IPS DF 6.9 (cell line): ENCODE measurements at regions not wholly inside any gene's neighbourhood (a gene's known extent, or its start where the extent isn't known, plus 50 kb on each side); places are given as distances from the start of the nearest gene placed in this dataset.
"Not testable (repeated sequence)": the region's sequence is repeated elsewhere in the genome, so short reads cannot be mapped to it uniquely, and the experiment has no call there.

Source experiments
- DNase-seq: peaks from one replicate; pipeline ENCODE4 v3.0.0-alpha.2; 2013; ENCODE audit warnings: low read depth, low spot score
- H3K27ac ChIP-seq: one replicate; pipeline ENCODE4 v1.5.1; 2013; ENCODE audit warnings: low read length, control low read depth
- H3K27me3 ChIP-seq: 2 replicates; pipeline ENCODE4 v1.6.1; 2013; ENCODE audit warnings: mild to moderate bottlenecking, low read length; ENCODE audit not compliant: control insufficient read depth, insufficient read depth
- H3K36me3 ChIP-seq: 2 replicates; pipeline ENCODE4 v1.6.1; 2013; ENCODE audit warnings: low read length; ENCODE audit not compliant: control insufficient read depth, insufficient read depth
- H3K4me1 ChIP-seq: 2 replicates; pipeline ENCODE4 v1.6.1; 2013; ENCODE audit warnings: low read length; ENCODE audit not compliant: control insufficient read depth, insufficient read depth
- H3K4me3 ChIP-seq: 2 replicates; pipeline ENCODE4 v1.5.1; 2013; ENCODE audit warnings: mild to moderate bottlenecking, low read length
- H3K9me3 ChIP-seq: 2 replicates; pipeline ENCODE4 v1.6.1; 2013; ENCODE audit warnings: low read length, inconsistent platforms; ENCODE audit not compliant: control insufficient read depth, insufficient read depth
- WGBS: extraction: QIAGEN DNeasy Blood & Tissue Kit; methylation state at CpG from one replicate; pipeline ENCODE4 v1.1.7; 2013; ENCODE audit warnings: mixed read lengths, missing lambda C conversion rate; ENCODE audit not compliant: insufficient read length, insufficient coverage; 5-methylcytosine and 5-hydroxymethylcytosine counted together

DNA sequence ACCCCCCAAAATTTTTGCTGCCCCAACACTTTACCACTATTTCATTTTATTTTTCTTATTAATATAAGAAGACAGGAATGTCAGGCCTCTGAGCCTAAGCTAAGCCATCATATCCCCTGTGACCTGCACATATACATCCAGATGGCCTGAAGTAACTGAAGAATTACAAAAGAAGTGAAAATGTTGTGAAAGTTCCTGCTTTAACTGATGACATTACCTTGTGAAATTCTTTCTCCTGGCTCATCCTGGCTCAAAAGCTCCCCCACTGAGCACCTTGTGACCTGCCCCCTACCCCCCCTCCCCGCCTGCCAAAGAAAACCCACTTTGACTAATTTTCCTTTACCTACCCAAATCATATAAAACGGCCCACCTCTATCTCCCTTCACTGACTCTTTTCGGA lies 200.3 kb upstream of the FKBP1C start:
- H3K9me3 ChIP-seq, H3K4me1 ChIP-seq, H3K27ac ChIP-seq, H3K4me3 ChIP-seq, DNase-seq, H3K27me3 ChIP-seq, H3K36me3 ChIP-seq: not testable (repeated sequence)
- WGBS = no CpG with 5 or more reads among the region's 3 CpGs

DNA sequence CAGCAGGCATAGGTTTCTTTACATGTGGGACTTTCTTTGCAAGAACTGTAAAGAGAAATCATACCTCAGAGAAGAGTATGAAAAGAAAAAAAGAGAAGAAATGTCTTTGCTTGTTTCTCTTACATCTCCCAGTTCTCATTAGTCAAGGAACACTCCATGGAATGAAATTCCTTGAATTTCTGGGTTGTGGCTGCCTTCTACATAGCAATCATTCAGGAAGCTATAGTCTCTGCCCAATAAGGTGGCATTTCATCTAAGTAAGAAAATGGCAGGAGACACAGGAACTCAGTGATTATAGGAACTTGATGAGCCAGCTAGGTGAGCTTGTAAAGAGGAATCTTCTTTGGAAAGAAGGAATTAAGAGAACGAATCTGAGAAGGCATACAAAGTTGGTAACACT lies 197.0 kb upstream of the FKBP1C start:
- Histone ChIP-seq H3K36me3 (no peaks in the 10 kb centered on the region), H3K4me3 (no peak overlapping the region), H3K27me3 (no peaks in the 10 kb centered on the region), H3K9me3 (no peaks in the 10 kb centered on the region), H3K4me1 (no peaks in the 10 kb centered on the region), H3K27ac (no peak overlapping the region)
- no peak for DNase-seq
- WGBS = no CpG with 5 or more reads among the region's 1 CpG

DNA sequence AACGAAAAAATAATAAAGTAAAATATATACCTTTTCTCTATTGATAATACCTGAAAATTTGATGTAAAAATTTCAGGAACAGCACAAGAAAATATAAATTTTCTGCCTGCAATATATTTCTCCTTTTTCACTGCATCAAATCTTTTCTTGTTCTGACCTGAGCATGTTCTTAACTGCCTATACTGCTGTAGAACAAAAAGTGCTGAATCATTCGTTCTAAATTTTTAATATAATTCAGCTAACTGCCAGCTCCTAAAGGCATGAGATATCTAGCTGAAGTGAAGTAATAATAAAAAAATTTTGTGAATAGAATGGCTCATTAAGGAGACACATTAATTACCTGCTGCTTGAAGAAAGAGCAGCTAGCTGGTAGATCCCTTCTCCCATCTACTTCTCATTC lies 188.6 kb upstream of the FKBP1C start:
- Histone ChIP-seq H3K9me3 (no peaks in the 10 kb centered on the region), H3K4me3 (no peak overlapping the region), H3K36me3 (no peaks in the 10 kb centered on the region), H3K4me1 (no peaks in the 10 kb centered on the region), H3K27ac (no peak overlapping the region), H3K27me3 (no peaks in the 10 kb centered on the region)
- DNase-seq = no peak
- WGBS = no CpG with 5 or more reads among the region's 2 CpGs

DNA sequence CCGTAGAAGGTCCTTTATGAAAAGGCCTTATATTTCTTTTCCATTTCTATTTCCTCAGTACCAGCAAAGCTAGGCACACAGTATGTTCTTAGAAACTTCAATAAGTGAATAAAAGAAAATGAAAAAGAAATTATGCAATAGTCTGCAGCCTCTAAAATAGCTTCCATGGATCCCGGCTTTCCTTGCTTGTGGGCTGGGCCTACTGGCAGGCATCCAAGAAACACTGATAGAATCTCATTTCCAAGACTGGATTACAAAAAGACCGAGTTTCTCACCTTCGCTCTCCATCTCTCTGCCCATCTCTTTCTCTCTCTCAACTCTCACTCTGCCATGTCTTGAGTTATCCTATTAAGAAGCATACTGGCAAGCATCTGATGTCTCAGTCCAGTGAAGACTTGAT lies 187.5 kb upstream of the FKBP1C start:
- no peaks in the 10 kb centered on the region for H3K4me1 ChIP-seq
- H3K9me3 ChIP-seq = no peaks in the 10 kb centered on the region
- H3K27me3 ChIP-seq = no peaks in the 10 kb centered on the region
- H3K27ac ChIP-seq = no peak overlapping the region
- H3K4me3 ChIP-seq = no peak overlapping the region
- H3K36me3 ChIP-seq = no peaks in the 10 kb centered on the region
- no CpG with 5 or more reads among the region's 4 CpGs for WGBS
- DNase-seq = no peak

DNA sequence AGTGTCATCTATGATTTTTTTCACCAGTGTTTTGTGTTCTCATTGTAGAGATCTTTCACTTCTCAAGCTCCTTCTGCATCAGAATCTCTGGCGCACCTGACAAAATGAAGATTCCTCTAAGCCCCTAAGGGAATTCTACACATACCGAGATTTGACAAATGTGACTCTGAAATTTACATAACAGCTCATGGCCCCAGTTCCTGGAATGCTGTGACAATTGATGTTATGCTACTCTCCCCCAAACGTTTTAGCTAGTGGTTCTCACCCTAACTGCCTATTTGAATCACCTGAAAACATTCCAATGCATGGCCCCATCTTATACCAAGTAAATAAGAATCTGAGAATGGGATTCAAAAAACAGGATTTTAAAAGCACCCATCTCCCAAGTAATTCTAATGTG lies 162.1 kb upstream of the FKBP1C start:
- H3K4me3 ChIP-seq = no peak overlapping the region
- no peaks in the 10 kb centered on the region for H3K9me3 ChIP-seq
- DNase-seq = peak; percentile 4
- no peaks in the 10 kb centered on the region for H3K4me1 ChIP-seq
- H3K27me3 ChIP-seq = no peaks in the 10 kb centered on the region
- no peak overlapping the region for H3K27ac ChIP-seq
- no CpG with 5 or more reads among the region's 3 CpGs for WGBS
- no peaks in the 10 kb centered on the region for H3K36me3 ChIP-seq

DNA sequence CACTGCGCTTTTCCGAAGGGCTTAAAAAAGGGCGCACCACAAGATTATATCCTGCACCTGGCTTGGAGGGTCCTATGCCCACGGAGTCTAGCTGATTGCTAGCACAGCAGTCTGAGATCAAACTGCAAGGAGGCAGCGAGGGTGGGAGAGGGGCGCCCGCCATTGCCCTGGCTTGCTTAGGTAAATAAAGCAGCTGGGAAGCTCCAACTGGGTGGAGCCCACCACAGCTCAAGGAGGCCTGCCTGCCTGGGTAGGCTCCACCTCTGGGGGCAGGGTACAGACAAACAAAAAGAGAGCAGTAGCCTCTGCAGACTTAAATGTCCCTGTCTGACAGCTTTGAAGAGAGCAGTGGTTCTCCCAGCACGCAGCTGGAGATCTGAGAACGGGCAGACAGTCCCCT lies 158.1 kb upstream of the FKBP1C start:
- not testable (repeated sequence) for H3K27ac ChIP-seq, H3K27me3 ChIP-seq, DNase-seq, H3K9me3 ChIP-seq, H3K4me3 ChIP-seq, H3K4me1 ChIP-seq, H3K36me3 ChIP-seq
- WGBS = no CpG with 5 or more reads among the region's 9 CpGs

DNA sequence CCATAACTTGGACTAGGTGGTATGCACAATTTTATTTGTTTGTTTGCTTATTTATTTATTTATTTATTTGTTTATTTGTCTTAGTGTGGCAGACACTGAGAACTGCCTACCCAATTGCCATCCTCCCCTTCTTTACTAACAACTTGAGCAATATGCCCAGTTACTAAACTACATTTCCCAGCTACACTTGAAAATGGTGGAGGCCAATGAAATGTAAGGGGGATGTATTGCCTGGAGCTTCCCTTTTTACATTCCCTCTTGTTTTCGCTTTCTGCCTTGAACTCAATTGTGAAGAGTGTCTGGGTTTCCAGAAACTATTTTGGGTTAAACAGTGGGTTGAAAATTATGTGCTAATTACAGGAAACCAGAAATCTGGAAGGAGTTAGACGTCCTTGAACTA lies 152.7 kb upstream of the FKBP1C start:
- Histone ChIP-seq H3K36me3 (no peaks in the 10 kb centered on the region), H3K4me1 (no peaks in the 10 kb centered on the region), H3K9me3 (no peaks in the 10 kb centered on the region), H3K4me3 (no peak overlapping the region), H3K27ac (no peak overlapping the region), H3K27me3 (no peaks in the 10 kb centered on the region)
- no CpG with 5 or more reads among the region's 2 CpGs for WGBS
- DNase-seq = no peak

DNA sequence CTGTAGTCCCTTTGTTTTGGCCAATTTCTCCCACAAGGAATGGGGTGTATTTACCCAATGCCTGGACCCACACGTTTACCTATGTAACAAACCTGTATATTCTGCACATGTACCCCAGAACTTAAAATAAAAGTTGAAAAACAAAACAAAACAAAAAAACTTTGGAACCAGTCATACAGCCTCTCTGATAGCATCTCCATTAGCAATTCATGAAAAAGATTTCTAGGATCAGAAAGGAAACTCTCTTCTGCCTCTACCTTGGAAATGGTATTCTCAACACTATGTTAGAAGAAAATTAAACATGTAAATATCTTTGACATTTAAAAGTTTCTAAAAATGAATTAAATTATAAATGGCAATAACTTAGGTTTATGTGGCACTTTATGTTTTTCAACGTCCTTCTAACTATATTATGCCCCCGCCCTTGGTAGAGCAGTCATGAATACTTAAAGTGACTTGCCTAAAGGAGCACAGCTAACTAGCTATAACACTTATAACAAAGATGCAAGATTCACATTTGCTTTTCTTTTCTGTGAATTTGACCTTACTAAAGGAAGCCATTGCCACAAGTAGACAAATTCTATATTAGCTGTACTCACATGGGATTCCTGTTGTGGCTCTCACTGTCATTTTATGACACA lies 147.5 kb upstream of the FKBP1C start:
- Histone ChIP-seq H3K27me3 (no peaks in the 10 kb centered on the region), H3K4me3 (no peak overlapping the region), H3K27ac (no peak overlapping the region), H3K4me1 (no peaks in the 10 kb centered on the region), H3K36me3 (no peaks in the 10 kb centered on the region), H3K9me3 (no peaks in the 10 kb centered on the region)
- no peak for DNase-seq
- WGBS = no CpG with 5 or more reads among the region's 3 CpGs

DNA sequence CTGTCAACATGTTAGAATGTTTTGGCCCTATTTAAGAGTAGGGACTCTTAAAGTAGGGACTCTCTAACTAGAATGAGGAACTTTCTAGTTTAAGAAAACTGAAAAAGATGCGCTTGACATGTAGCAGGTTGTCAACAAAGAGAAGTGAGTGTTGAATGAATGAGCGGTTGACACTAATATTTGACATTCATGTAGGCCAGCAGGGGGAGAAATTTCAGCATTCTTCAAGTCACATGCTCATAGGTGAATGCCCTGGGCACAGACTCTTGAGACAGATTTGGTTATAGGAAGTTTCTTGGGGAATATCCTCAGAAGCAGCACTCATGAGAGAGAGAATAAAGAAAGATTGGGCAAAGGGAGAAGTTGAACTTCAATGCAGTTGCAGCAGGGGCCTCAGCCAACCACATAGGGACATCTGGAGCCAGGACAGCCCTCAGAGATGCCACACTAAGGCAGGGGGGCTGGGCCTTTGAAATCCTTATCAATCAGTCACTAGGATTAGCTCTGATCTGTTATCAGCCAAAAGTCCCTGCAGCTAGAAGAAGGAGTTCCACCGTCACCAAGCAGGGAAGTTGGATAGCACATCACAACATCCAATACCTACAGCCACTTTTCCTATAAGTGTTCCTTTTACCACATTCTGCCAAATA lies 145.1 kb upstream of the FKBP1C start:
- no peaks in the 10 kb centered on the region for H3K4me1 ChIP-seq
- WGBS = no CpG with 5 or more reads among the region's 3 CpGs

DNA sequence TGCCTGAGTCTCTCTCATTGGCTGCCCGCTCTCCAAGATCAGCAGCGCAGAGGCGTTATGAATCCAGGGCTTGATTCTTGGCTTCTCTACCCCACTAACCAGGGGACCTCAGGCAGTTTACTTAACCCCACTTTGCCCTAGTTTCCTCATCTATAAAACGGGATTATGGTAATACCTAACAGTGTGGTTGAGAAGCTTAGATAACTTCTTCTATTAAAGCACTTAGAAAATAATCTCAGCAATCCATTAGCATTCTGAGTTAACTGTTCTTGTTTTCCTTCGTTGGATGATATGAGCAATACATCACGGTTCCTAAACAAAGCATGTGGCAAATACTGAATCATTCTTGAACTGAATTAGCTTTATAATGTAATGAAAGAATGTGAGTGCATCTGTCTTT lies 116.3 kb upstream of the FKBP1C start:
- Histone ChIP-seq H3K4me1 (no peaks in the 10 kb centered on the region), H3K36me3 (no peaks in the 10 kb centered on the region), H3K27me3 (no peaks in the 10 kb centered on the region), H3K27ac (no peak overlapping the region), H3K9me3 (no peaks in the 10 kb centered on the region), H3K4me3 (no peak overlapping the region)
- DNase-seq = no peak
- WGBS = no CpG with 5 or more reads among the region's 6 CpGs

More for the DNA sequence above, 145.1 kb upstream of the FKBP1C start:
- no peak overlapping the region for H3K4me3 ChIP-seq
- DNase-seq = no peak
- no peak overlapping the region for H3K27ac ChIP-seq
- no peaks in the 10 kb centered on the region for H3K36me3 ChIP-seq
- no peaks in the 10 kb centered on the region for H3K9me3 ChIP-seq
- H3K27me3 ChIP-seq = no peaks in the 10 kb centered on the region

DNA sequence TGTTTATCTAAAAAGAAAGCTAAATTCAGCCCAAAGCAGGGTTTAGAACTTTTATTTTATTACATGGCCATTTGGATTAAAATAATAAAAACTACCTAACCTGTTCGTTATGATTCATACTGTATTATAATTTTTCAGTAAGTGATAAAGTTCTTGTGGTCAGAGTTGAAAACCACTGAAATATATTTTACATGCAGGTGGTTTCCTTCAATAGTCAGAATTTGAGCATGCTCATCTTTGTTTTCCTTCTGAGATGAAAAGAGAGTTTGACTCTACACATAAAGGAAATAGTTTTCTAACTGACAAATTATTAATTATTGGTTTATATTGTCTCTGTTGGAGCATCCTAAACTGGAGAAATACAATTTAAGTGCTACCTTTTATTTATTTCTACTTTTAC lies 114.0 kb upstream of the FKBP1C start:
- no peak overlapping the region for H3K27ac ChIP-seq
- no peaks in the 10 kb centered on the region for H3K9me3 ChIP-seq
- no peaks in the 10 kb centered on the region for H3K36me3 ChIP-seq
- H3K4me3 ChIP-seq = no peak overlapping the region
- no peak for DNase-seq
- H3K27me3 ChIP-seq = no peaks in the 10 kb centered on the region
- no CpG with 5 or more reads among the region's 1 CpG for WGBS
- H3K4me1 ChIP-seq = no peaks in the 10 kb centered on the region
